EL (cell line): ENCODE measurements at regions not wholly inside any gene's neighbourhood (a gene's known extent, or its start where the extent isn't known, plus 50 kb on each side); places are given as distances from the start of the nearest gene placed in this dataset.
"Not testable (repeated sequence)": the region's sequence is repeated elsewhere in the genome, so short reads cannot be mapped to it uniquely, and the experiment has no call there.

ENCODE experiments used
- DNase-seq: peaks from one replicate; pipeline ENCODE4 v3.0.0-alpha.2; 2016

- not testable (repeated sequence) for DNase-seq
Measured at GRCh38 chr9:63912451-63912850, 1372.6 kb downstream of the FOXD4L5 start.

GRCh38 chr9:63909076-63909475 lies 1375.9 kb downstream of the FOXD4L5 start:
- DNase-seq: not testable (repeated sequence)

GRCh38 chr9:63899637-63900190 lies 1385.3 kb downstream of the FOXD4L5 start:
- DNase-seq: not testable (repeated sequence)

- DNase-seq: not testable (repeated sequence)
Measured at GRCh38 chr9:63881386-63881785, 1403.6 kb downstream of the FOXD4L5 start.

GRCh38 chr9:63876380-63876779 lies 1408.6 kb downstream of the FOXD4L5 start:
- not testable (repeated sequence) for DNase-seq

GRCh38 chr9:63859475-63860215 lies 1425.4 kb downstream of the FOXD4L5 start:
- peak; percentile 49 for DNase-seq

GRCh38 chr9:63859090-63859474 lies 1425.9 kb downstream of the FOXD4L5 start:
- not testable (repeated sequence) for DNase-seq

- DNase-seq: not testable (repeated sequence)
Measured at GRCh38 chr9:63853140-63853751, 1431.8 kb downstream of the FOXD4L5 start.

- not testable (repeated sequence) for DNase-seq
Measured at GRCh38 chr9:63824804-63825203, 1460.2 kb downstream of the FOXD4L5 start.

- not testable (repeated sequence) for DNase-seq
Measured at GRCh38 chr9:63823375-63824201, 1461.4 kb downstream of the FOXD4L5 start.

- DNase-seq: not testable (repeated sequence)
Measured at GRCh38 chr9:63822615-63823374, 1462.2 kb downstream of the FOXD4L5 start.

GRCh38 chr9:63821293-63821692 lies 1463.7 kb downstream of the FOXD4L5 start:
- not testable (repeated sequence) for DNase-seq

GRCh38 chr9:63820882-63821281 lies 1464.1 kb downstream of the FOXD4L5 start:
- DNase-seq: not testable (repeated sequence)

- not testable (repeated sequence) for DNase-seq
Measured at GRCh38 chr9:63820383-63820782, 1464.6 kb downstream of the FOXD4L5 start.

- peak; percentile 23 for DNase-seq
Measured at GRCh38 chr9:63817622-63818518, 1467.1 kb downstream of the FOXD4L5 start.

- peak; percentile 90 for DNase-seq
Measured at GRCh38 chr9:63816751-63817621, 1468.0 kb downstream of the FOXD4L5 start.

- not testable (repeated sequence) for DNase-seq
Measured at GRCh38 chr9:63814970-63815669, 1469.9 kb downstream of the FOXD4L5 start.

GRCh38 chr9:63813391-63814021 lies 1471.5 kb downstream of the FOXD4L5 start:
- DNase-seq: not testable (repeated sequence)

GRCh38 chr9:63812822-63813221 lies 1472.2 kb downstream of the FOXD4L5 start:
- DNase-seq: not testable (repeated sequence)
